ENCODE measurements at regions not wholly inside any gene's neighbourhood (a gene's known extent, or its start where the extent isn't known, plus 50 kb on each side); places are given as distances from the start of the nearest gene placed in this dataset.

GRCh38 chr13:26989957-26990713 is 181.5 kb downstream of the USP12 start:
- H2AFZ ChIP-seq (ENCODE audit: low read length): no peak overlapping the region
- H3K4ac ChIP-seq (ENCODE audit: low read depth, low read length): no peak overlapping the region
- H3K27ac Mint-ChIP-seq: peak overlapping the region in 1 of 3 experiments; percentile 32; a peak in 1 of 7 replicates
- no peaks in the 10 kb centered on the region for H3K79me1 ChIP-seq (ENCODE audit: insufficient read depth, low read depth, low read length, poor library complexity, severe bottlenecking)
- H2BK120ac ChIP-seq (ENCODE audit: low read depth, low read length, poor library complexity, severe bottlenecking): no peak overlapping the region
- H3K79me2 ChIP-seq (ENCODE audit: insufficient read depth, low read length): no peaks in the 10 kb centered on the region
- no peak overlapping the region for H3K23ac ChIP-seq (ENCODE audit: insufficient read length, low read depth, low read length)
- H3K9me3 ChIP-seq (ENCODE audit: control insufficient read depth, low read depth, low read length): no peaks in the 10 kb centered on the region
- no peak overlapping the region for H3K4me2 ChIP-seq (ENCODE audit: insufficient read depth, insufficient read length, low read length)
- no peak overlapping the region for H3T11ph ChIP-seq (ENCODE audit: low read length)
- no peak overlapping the region for H3K27ac ChIP-seq (ENCODE audit: insufficient read length, low read depth, low read length)
- no peak overlapping the region for H3K9ac ChIP-seq (ENCODE audit: extremely low read depth, insufficient read length, low read length)
- no peak overlapping the region for H4K8ac ChIP-seq (replicated peaks; ENCODE audit: insufficient read length, low read depth, low read length)
- no peaks in the 10 kb centered on the region for H3K27me3 ChIP-seq (ENCODE audit: insufficient read depth, low read length)
- peaks cover 4% of the 10 kb centered on the region; the same call in 1 of the 2 replicates for H3K27me3 Mint-ChIP-seq (ENCODE audit: low read depth)
- no peaks in the 10 kb centered on the region for H3K36me3 Mint-ChIP-seq (ENCODE audit: insufficient read depth in 1 of 3, low read depth in 3 of 3)
- no peak overlapping the region for H2BK5ac ChIP-seq (ENCODE audit: insufficient read length, low read length)
- H4K91ac ChIP-seq (ENCODE audit: insufficient read length, low read depth, low read length): no peak overlapping the region
- no peak overlapping the region for H2BK15ac ChIP-seq (ENCODE audit: low read depth, low read length)
- H3K9me3 Mint-ChIP-seq: no peaks in the 10 kb centered on the region
- no peak for TF ChIP-seq CTCF (conservative IDR thresholded peaks at IDR 0.05)
- H3K14ac ChIP-seq (ENCODE audit: insufficient read depth, low read length): no peak overlapping the region; the same call in 1 of the 2 replicates
- no peak overlapping the region for H3K18ac ChIP-seq (ENCODE audit: insufficient read length, low read depth, low read length)
- no peaks in the 10 kb centered on the region for H4K20me1 ChIP-seq (ENCODE audit: control insufficient read depth, insufficient read depth, insufficient read length)
- no peak overlapping the region for H2AK5ac ChIP-seq (ENCODE audit: insufficient read length, low read length)
- no peak overlapping the region for H3K56ac ChIP-seq (ENCODE audit: insufficient read length, low read depth, low read length)
- H3K4me3 Mint-ChIP-seq: no peak overlapping the region
- no peaks in the 10 kb centered on the region for H3K23me2 ChIP-seq (ENCODE audit: insufficient read length, low read depth, low read length, poor library complexity, severe bottlenecking)
- no peak overlapping the region for H4K5ac ChIP-seq (ENCODE audit: insufficient read length, low read depth, low read length)
- WGBS (ENCODE audit: extremely low coverage, insufficient read length, low lambda C conversion rate): no CpG with 5 or more reads among the region's 16 CpGs
- H3K4me1 ChIP-seq (ENCODE audit: insufficient read depth, low read length): no peaks in the 10 kb centered on the region
- DNase-seq: no peak
- H3K4me1 Mint-ChIP-seq: no peaks in the 10 kb centered on the region
- no peak overlapping the region for H2BK20ac ChIP-seq (ENCODE audit: low read depth, low read length, poor library complexity, severe bottlenecking)
- H2BK12ac ChIP-seq (ENCODE audit: insufficient read length, low read depth, low read length): no peak overlapping the region
